ENCODE measurements at regions not wholly inside any gene's neighbourhood (a gene's known extent, or its start where the extent isn't known, plus 50 kb on each side); places are given as distances from the start of the nearest gene placed in this dataset.

- Histone ChIP-seq H3K9ac (ENCODE audit: insufficient read depth, low read length) (no peak overlapping the region), H3K27ac (ENCODE audit: insufficient read depth, low read length) (no peak overlapping the region), H3K36me3 (ENCODE audit: control insufficient read depth, insufficient read depth, low read length) (no peaks in the 10 kb centered on the region), H3K4me1 (ENCODE audit: control insufficient read depth, extremely low read depth, insufficient read depth, low read length) (no peaks in the 10 kb centered on the region), H3K4me2 (ENCODE audit: extremely low read depth, insufficient read depth, low read length) (no peak overlapping the region), H3K79me2 (ENCODE audit: control insufficient read depth, insufficient read depth, low read length) (no peaks in the 10 kb centered on the region), H3K9me3 (ENCODE audit: control insufficient read depth, insufficient read depth, low read depth, low read length) (no peaks in the 10 kb centered on the region), H3K4me3 (replicated peaks in 1 of 4; ENCODE audit: control extremely low read depth in 1 of 4, insufficient read depth in 1 of 4, low read depth in 3 of 4, low read length in 4 of 4) (no peak overlapping the region), H3K27me3 (ENCODE audit: control insufficient read depth, insufficient read depth, low read length) (no peaks in the 10 kb centered on the region), H4K20me1 (ENCODE audit: control insufficient read depth, extremely low read depth, insufficient read depth, low read length) (no peaks in the 10 kb centered on the region), H2AFZ (ENCODE audit: low read length) (no peak overlapping the region)
- no peak for DNase-seq (ENCODE audit: low read depth in 2 of 2)
- TF ChIP-seq EZH2 (IDR thresholded peaks at IDR 0.05; ENCODE audit: low read length, missing control alignments) (no peak), CTCF (conservative IDR thresholded peaks at IDR 0.05 in 1 of 2, IDR thresholded peaks at IDR 0.05 in 1 of 2; ENCODE audit: low read depth in 1 of 2, low read length in 2 of 2) (no peak)
These were observed 205.6 kb upstream of the TAPT1 start for GRCh38 chr4:16431866-16432265.

- Histone ChIP-seq H3K9ac (ENCODE audit: insufficient read depth, low read length) (no peak overlapping the region), H3K79me2 (ENCODE audit: control insufficient read depth, insufficient read depth, low read length) (no peaks in the 10 kb centered on the region), H3K4me2 (ENCODE audit: extremely low read depth, insufficient read depth, low read length) (no peak overlapping the region), H2AFZ (ENCODE audit: low read length) (no peak overlapping the region), H3K36me3 (ENCODE audit: control insufficient read depth, insufficient read depth, low read length) (no peaks in the 10 kb centered on the region), H3K27me3 (ENCODE audit: control insufficient read depth, insufficient read depth, low read length) (no peaks in the 10 kb centered on the region), H3K9me3 (ENCODE audit: control insufficient read depth, insufficient read depth, low read depth, low read length) (no peaks in the 10 kb centered on the region), H3K4me1 (ENCODE audit: control insufficient read depth, extremely low read depth, insufficient read depth, low read length) (no peaks in the 10 kb centered on the region), H3K4me3 (replicated peaks in 1 of 4; ENCODE audit: control extremely low read depth in 1 of 4, insufficient read depth in 1 of 4, low read depth in 3 of 4, low read length in 4 of 4) (no peak overlapping the region), H4K20me1 (ENCODE audit: control insufficient read depth, extremely low read depth, insufficient read depth, low read length) (no peaks in the 10 kb centered on the region), H3K27ac (ENCODE audit: insufficient read depth, low read length) (no peak overlapping the region)
- peak; percentile 11 to 93 for DNase-seq (ENCODE audit: low read depth in 2 of 2)
- no peak for TF ChIP-seq EZH2 (IDR thresholded peaks at IDR 0.05; ENCODE audit: low read length, missing control alignments)
- no peak for TF ChIP-seq CTCF (conservative IDR thresholded peaks at IDR 0.05 in 1 of 2, IDR thresholded peaks at IDR 0.05 in 1 of 2; ENCODE audit: low read depth in 1 of 2, low read length in 2 of 2)
These were observed 192.5 kb upstream of the TAPT1 start for GRCh38 chr4:16418814-16419213.

GRCh38 chr4:16417198-16417597 is 190.9 kb upstream of the TAPT1 start:
- Histone ChIP-seq H3K27me3 (ENCODE audit: control insufficient read depth, insufficient read depth, low read length) (no peaks in the 10 kb centered on the region), H3K4me1 (ENCODE audit: control insufficient read depth, extremely low read depth, insufficient read depth, low read length) (no peaks in the 10 kb centered on the region)
- TF ChIP-seq EZH2 (IDR thresholded peaks at IDR 0.05; ENCODE audit: low read length, missing control alignments) (no peak), CTCF (conservative IDR thresholded peaks at IDR 0.05 in 1 of 2, IDR thresholded peaks at IDR 0.05 in 1 of 2; ENCODE audit: low read depth in 1 of 2, low read length in 2 of 2) (no peak)

More at GRCh38 chr4:16417198-16417597, 190.9 kb upstream of the TAPT1 start:
- no peak overlapping the region for H3K27ac ChIP-seq (ENCODE audit: insufficient read depth, low read length)
- DNase-seq (ENCODE audit: low read depth in 2 of 2) = no peak
- H3K79me2 ChIP-seq (ENCODE audit: control insufficient read depth, insufficient read depth, low read length) = no peaks in the 10 kb centered on the region
- no peak overlapping the region for H3K4me2 ChIP-seq (ENCODE audit: extremely low read depth, insufficient read depth, low read length)
- H3K9ac ChIP-seq (ENCODE audit: insufficient read depth, low read length) = no peak overlapping the region
- H3K36me3 ChIP-seq (ENCODE audit: control insufficient read depth, insufficient read depth, low read length) = no peaks in the 10 kb centered on the region
- no peaks in the 10 kb centered on the region for H4K20me1 ChIP-seq (ENCODE audit: control insufficient read depth, extremely low read depth, insufficient read depth, low read length)
- H3K9me3 ChIP-seq (ENCODE audit: control insufficient read depth, insufficient read depth, low read depth, low read length) = no peaks in the 10 kb centered on the region
- no peak overlapping the region for H3K4me3 ChIP-seq (replicated peaks in 1 of 4; ENCODE audit: control extremely low read depth in 1 of 4, insufficient read depth in 1 of 4, low read depth in 3 of 4, low read length in 4 of 4)
- no peak overlapping the region for H2AFZ ChIP-seq (ENCODE audit: low read length)
